Panc1 (cell line): ENCODE measurements at regions not wholly inside any gene's neighbourhood (a gene's known extent, or its start where the extent isn't known, plus 50 kb on each side); places are given as distances from the start of the nearest gene placed in this dataset.

Source experiments
- ATAC-seq: fragments of 200-7000 bp; cut with Tn5 transposase; 2 replicates; pipeline ENCODE4 v1.9.1; 2020; ENCODE audit warnings: mild to moderate bottlenecking, moderate library complexity
- BruUV-seq: library from RNA; stranded (reverse); fragments of 400-500 nt; replicated peaks from 2 replicates; lab custom pipeline; 2021; lab: Mats Ljungman, UMichigan
- CTCF ChIA-PET: fragments of 300-600 bp; sonication (Branson Sonifier 250); formaldehyde crosslinking; loops from one replicate; lab custom pipeline; 2022; ENCODE audit warnings: antibody characterized with exemption; lab: Charles Lee
- POLR2A ChIA-PET: fragments of 300-600 bp; sonication (Branson Sonifier 250); formaldehyde crosslinking; loops from one replicate; lab custom pipeline; 2022; ENCODE audit warnings: antibody characterized with exemption; lab: Charles Lee
- DNase-seq: peaks from one replicate; pipeline ENCODE4 v3.0.0-alpha.2; 2010; ENCODE audit warnings: low read depth, low spot score
- H3K27ac ChIP-seq: 2 replicates; pipeline ENCODE4 v1.5.1; 2011; ENCODE audit warnings: mild to moderate bottlenecking, low read length, inconsistent platforms
- H3K27me3 ChIP-seq: fragments of 200-500 bp; sonication (Bioruptor generic); 2 replicates; pipeline ENCODE4 v1.6.0; 2014; ENCODE audit warnings: low read length, inconsistent platforms; ENCODE audit not compliant: control insufficient read depth, insufficient read depth
- H3K36me3 ChIP-seq: fragments of 200-500 bp; sonication (Bioruptor generic); 2 replicates; pipeline ENCODE4 v1.5.1; 2014; ENCODE audit warnings: inconsistent platforms, mild to moderate bottlenecking, low read length, moderate library complexity; ENCODE audit not compliant: control insufficient read depth, insufficient read depth
- H3K4me1 ChIP-seq: 2 replicates; pipeline ENCODE4 v1.5.1; 2011; ENCODE audit warnings: inconsistent platforms, mild to moderate bottlenecking, low read length, moderate library complexity; ENCODE audit not compliant: control insufficient read depth, insufficient read depth
- H3K4me3 ChIP-seq, 2 experiments: 2 replicates each; pipeline ENCODE4 v1.5.1; 2011 to 2012; ENCODE audit warnings: low read depth in 2 of 2, low read length in 2 of 2, mild to moderate bottlenecking in 2 of 2, inconsistent platforms in 1 of 2, moderate library complexity in 1 of 2
- H3K9me3 ChIP-seq: fragments of 200-500 bp; sonication (Bioruptor generic); 2 replicates; pipeline ENCODE4 v1.5.1; 2014; ENCODE audit warnings: low read depth, mild to moderate bottlenecking, inconsistent platforms, low read length, moderate library complexity; ENCODE audit not compliant: control insufficient read depth, insufficient read depth
- CTCF ChIP-seq: fragments of 450-650 bp; IDR thresholded peaks from 2 replicates; pipeline ENCODE4 v1.5.1; 2017; ENCODE audit warnings: mild to moderate bottlenecking
- POLR2AphosphoS5 ChIP-seq: IDR thresholded peaks from 2 replicates; pipeline ENCODE4 v1.6.1; 2012; ENCODE audit warnings: mild to moderate bottlenecking, low read depth, low read length, moderate library complexity
- SIN3A ChIP-seq: IDR thresholded peaks from 2 replicates; pipeline ENCODE4 v1.6.1; 2012; ENCODE audit warnings: low read depth, mild to moderate bottlenecking, low read length, moderate library complexity, borderline replicate concordance; ENCODE audit not compliant: insufficient read depth
- TCF7L2 ChIP-seq: IDR thresholded peaks from 2 replicates; pipeline ENCODE4 v1.6.1; 2011; ENCODE audit warnings: mild to moderate bottlenecking, low read depth, low read length, inconsistent platforms
- in situ Hi-C: cut with HindIII; loops from 2 replicates; pipeline ENCODE4 v1.10.0; 2016; ENCODE audit warnings: low sequenced_read_pairs, low pct_unique_long_range_greater_than_20kb
- intact Hi-C: fragments of 100-400 bp; cut with micrococcal nuclease; formaldehyde crosslinking; loops from one replicate; pipeline ENCODE4 v1.10.0; 2022; ENCODE audit not compliant: unreplicated experiment
- TF ChIP-seq, protein P1 (sequence below), 2 experiments: IDR thresholded peaks; 2 replicates each; pipeline ENCODE4 v1.6.1; 2011 to 2012; ENCODE audit warnings: low read depth in 2 of 2, control low read depth in 1 of 2, low read length in 1 of 2, mild to moderate bottlenecking in 1 of 2, moderate library complexity in 1 of 2; ENCODE audit not compliant: insufficient read depth in 1 of 2

DNA sequence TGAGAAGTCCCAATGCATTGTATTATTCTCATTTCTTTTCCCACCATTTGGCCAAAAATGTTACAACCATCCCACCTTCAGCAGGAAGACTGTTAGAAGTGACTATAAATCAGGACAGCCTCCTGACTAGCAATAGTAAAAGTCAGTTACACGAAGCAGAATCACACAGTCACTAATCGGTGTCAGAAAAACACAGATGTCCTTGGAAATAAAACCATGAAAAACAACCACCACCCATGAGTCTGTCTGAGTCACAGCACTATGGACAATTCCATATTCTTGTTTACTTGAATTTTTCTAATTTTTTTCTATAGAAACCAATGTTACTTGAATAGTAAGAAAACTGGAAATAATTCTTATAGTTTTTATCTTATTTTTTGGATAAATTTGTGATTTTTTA is 81.9 kb upstream of the FRMD4A start:
- ATAC-seq (no peak), DNase-seq (no peak)
- H3K9me3 ChIP-seq = no peaks in the 10 kb centered on the region
- intact Hi-C loops (no loop called here), in situ Hi-C loops (no loop called here)
- no peaks in the 10 kb centered on the region for H3K4me1 ChIP-seq
- no peak overlapping the region for H3K27ac ChIP-seq
- no peak overlapping the region for H3K4me3 ChIP-seq
- CTCF ChIA-PET = no interaction called here
- H3K27me3 ChIP-seq = no peaks in the 10 kb centered on the region
- H3K36me3 ChIP-seq = no peaks in the 10 kb centered on the region
- BruUV-seq = no TSS peak
- TF ChIP-seq, protein P1, sequence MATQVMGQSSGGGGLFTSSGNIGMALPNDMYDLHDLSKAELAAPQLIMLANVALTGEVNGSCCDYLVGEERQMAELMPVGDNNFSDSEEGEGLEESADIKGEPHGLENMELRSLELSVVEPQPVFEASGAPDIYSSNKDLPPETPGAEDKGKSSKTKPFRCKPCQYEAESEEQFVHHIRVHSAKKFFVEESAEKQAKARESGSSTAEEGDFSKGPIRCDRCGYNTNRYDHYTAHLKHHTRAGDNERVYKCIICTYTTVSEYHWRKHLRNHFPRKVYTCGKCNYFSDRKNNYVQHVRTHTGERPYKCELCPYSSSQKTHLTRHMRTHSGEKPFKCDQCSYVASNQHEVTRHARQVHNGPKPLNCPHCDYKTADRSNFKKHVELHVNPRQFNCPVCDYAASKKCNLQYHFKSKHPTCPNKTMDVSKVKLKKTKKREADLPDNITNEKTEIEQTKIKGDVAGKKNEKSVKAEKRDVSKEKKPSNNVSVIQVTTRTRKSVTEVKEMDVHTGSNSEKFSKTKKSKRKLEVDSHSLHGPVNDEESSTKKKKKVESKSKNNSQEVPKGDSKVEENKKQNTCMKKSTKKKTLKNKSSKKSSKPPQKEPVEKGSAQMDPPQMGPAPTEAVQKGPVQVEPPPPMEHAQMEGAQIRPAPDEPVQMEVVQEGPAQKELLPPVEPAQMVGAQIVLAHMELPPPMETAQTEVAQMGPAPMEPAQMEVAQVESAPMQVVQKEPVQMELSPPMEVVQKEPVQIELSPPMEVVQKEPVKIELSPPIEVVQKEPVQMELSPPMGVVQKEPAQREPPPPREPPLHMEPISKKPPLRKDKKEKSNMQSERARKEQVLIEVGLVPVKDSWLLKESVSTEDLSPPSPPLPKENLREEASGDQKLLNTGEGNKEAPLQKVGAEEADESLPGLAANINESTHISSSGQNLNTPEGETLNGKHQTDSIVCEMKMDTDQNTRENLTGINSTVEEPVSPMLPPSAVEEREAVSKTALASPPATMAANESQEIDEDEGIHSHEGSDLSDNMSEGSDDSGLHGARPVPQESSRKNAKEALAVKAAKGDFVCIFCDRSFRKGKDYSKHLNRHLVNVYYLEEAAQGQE (IDR thresholded peaks at IDR 0.05; ENCODE audit: insufficient read depth in 1 of 2, low read depth in 2 of 2, low read length in 1 of 2) = no peak
- TF ChIP-seq CTCF (no peak), SIN3A (no peak), TCF7L2 (no peak), POLR2AphosphoS5 (no peak)
- POLR2A ChIA-PET = no interaction called here

GRCh38 chr10:14409856-14410458 is 79.2 kb upstream of the FRMD4A start:
- ChIA-PET CTCF (no interaction called here), POLR2A (no interaction called here)
- ATAC-seq (no peak), DNase-seq (no peak)
- no peak for TF ChIP-seq CTCF
- TF ChIP-seq SIN3A = no peak
- in situ Hi-C loops (no loop called here), intact Hi-C loops (no loop called here)
- H3K4me1 ChIP-seq = no peaks in the 10 kb centered on the region
- no peaks in the 10 kb centered on the region for H3K9me3 ChIP-seq
- no peak overlapping the region for H3K4me3 ChIP-seq
- no peaks in the 10 kb centered on the region for H3K36me3 ChIP-seq
- H3K27ac ChIP-seq = no peak overlapping the region
- BruUV-seq = no TSS peak
- H3K27me3 ChIP-seq = no peaks in the 10 kb centered on the region
